Activated CD8-positive, alpha-beta memory T cell treated with anti-CD3 and anti-CD28 coated beads for 36 hours (primary cell): ENCODE measurements at regions not wholly inside any gene's neighbourhood (a gene's known extent, or its start where the extent isn't known, plus 50 kb on each side); places are given as distances from the start of the nearest gene placed in this dataset.

Experiments used
- CTCF ChIA-PET: fragments of 350-600 bp; sonication (Branson Sonifier 250); formaldehyde crosslinking; loops from one replicate; lab custom pipeline; 2021; ENCODE audit warnings: antibody characterized with exemption; lab: Charles Lee
- POLR2A ChIA-PET: fragments of 350-600 bp; sonication (Branson Sonifier 250); formaldehyde crosslinking; loops from one replicate; lab custom pipeline; 2021; ENCODE audit warnings: antibody characterized with exemption; lab: Charles Lee

DNA sequence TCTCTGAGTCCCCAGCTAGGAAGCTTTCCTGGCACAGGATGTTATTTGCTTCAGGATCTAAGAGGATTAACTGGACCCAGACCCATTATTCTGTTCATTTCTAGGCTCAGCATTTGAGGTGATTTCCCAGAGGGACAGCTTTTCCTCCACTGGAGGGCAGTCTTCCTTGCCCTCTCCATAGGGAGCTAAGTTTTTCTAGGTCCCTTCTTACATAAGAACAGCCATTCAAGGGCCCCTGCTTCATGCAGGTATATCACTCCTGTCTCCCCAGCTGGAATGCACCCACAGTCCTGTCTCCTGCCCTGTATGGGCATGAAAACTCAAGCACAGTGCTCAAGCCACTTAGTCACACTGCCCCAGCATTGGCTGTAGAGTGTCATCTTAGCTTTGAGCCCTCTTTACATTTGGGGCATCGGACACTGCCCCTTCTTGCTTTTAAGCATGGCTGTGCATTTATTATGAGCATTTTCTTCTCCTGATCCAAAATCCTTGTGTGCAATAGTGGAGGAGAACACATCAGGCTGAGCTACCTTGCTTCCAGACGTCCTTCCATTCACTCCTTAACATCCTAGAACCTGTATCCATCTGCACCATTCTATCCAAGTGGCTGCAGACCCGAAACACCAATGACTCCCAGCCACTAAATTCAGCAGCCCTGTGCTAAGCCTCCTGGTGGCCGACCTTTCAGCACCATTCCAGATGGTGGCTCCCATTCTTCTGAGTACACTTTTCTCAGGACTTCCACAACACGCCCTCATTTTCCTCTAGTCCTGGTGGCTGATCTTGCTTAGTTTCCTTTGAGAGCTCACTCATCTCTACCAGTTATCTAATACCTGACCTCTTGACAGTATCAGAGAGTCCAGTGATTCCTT is 80.0 kb downstream of the COPS8 start:
- ChIA-PET CTCF (interaction anchor here (0.6 to 2.3 kb wide), 4 partner anchors 246 to 406 kb away, joined by 3 to 6 read pairs (median 3); no protein-coding TSS in a partner anchor), POLR2A (no interaction called here)

DNA sequence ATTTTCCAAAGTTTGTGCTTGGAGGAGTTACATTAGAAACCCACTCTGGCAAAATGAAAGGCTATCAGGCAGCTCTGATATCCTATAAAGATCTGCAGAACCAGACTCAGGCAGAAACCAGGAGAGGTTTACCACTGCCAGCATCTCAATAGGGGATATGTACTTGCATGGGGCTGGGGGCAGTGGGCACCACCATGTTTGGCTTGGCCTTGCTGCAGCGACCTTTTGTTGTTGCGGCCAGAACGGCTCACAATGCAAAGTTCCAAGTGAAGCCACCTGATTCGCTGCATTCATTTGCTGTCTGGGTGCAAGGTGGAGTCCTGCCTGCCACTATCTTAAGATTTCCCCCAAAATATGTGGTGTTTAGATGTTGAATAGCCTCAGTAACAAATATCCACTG is 81.3 kb downstream of the COPS8 start:
- CTCF ChIA-PET, result interaction anchor here (2.3 kb wide), 1 partner anchor 405 kb away, joined by 6 read pairs; no protein-coding TSS in a partner anchor
- POLR2A ChIA-PET, result no interaction called here

DNA sequence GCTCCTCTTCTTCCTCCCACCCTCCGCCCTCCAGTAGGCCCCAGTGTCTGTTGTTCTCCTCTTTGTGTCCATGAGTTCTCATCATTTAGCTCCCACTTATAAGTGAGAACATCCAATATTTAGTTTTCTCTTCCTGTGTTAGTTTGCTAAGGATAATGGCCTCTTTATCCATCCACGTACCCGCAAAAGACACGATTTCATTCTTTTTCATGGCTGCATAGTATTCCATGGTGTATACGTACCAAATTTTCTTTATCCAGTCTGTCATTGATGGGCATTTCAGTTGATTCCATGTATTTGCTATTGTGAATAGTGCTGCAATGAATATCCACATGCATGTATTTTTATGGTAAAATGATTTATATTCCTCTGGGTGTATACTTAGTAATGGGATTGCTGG is 82.2 kb downstream of the COPS8 start:
- POLR2A ChIA-PET, result no interaction called here
- CTCF ChIA-PET, result no interaction called here

DNA sequence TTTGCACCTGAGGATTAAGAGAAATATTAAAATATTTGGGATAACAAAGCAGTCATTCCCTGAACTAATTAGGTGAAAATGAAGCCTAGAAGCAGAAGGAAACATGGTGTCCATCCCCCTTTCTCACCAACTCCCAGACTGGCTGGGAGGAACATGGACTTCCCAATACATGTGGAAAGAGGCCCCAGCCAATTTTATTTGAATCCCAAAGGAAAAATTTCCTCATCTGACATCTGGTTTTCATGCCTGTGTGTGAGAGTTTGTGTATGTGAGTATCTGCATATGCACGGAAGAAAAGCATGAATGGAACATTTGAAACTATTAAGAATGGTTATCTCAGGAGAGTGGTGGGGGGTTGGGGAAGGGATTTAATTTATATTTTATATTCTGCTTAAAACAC is 84.3 kb downstream of the COPS8 start:
- CTCF ChIA-PET, result no interaction called here
- POLR2A ChIA-PET, result no interaction called here

DNA sequence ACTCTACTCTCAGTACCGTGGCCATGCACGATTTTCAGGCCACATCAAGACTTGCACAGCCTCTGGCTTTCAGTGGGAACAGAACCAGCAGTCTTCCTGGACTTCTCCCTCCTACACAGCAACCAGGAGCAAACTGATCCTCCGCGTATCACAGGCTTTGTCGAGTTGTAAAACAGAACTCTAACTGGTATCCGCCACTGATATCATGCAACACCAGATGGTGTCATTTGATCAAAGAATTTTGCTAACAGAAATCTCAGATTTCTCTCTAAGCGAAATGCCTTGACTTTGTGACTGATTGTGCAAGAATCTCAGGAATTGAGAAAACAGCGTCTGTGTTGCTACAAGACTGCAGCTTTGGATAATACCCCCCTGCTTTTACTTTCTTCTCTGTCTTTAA is 85.7 kb downstream of the COPS8 start:
- CTCF ChIA-PET, result no interaction called here

DNA sequence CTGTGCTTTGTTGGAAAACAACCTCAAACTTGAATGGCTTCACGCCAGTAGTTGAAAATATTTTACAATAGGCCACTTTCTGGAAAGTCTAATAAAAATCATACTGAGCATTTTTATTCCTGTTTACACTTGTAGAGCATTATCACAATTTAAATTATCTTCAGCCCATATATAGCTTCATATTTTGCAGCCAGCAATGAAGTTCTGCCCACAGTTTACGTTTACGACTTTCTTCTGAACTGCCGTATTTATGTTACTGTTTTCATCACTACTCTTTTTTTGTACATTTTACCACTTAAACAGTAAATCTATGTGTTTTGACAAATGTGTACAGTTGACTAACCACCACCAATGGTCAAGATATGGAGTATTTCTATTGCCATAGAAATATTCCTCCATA is 86.2 kb downstream of the COPS8 start:
- ChIA-PET CTCF (no interaction called here), POLR2A (no interaction called here)

More for the DNA sequence above, 85.7 kb downstream of the COPS8 start:
- POLR2A ChIA-PET, result no interaction called here

DNA sequence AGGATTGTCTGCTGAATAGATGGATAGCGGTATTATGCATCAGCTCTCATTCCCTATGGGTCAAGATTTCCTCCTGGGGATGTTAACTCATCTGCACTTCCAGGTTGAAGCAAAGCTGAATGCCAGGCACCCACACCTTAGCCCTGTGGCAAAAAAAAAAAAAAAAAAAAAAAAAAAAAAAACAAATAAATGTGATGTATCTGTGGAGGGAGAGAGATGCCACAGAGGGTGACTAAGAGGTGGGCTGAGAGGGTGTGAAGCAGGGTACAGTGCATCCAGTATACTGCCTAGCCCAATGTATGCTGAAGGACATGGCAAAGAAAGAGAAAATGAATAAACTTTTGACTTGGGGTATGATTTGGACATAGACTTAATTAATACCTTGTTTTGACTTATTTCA is 91.4 kb downstream of the COPS8 start:
- POLR2A ChIA-PET, result no interaction called here
- CTCF ChIA-PET, result interaction anchor here (0.7 kb wide), 1 partner anchor 244 kb away, joined by 3 read pairs; no protein-coding TSS in a partner anchor

DNA sequence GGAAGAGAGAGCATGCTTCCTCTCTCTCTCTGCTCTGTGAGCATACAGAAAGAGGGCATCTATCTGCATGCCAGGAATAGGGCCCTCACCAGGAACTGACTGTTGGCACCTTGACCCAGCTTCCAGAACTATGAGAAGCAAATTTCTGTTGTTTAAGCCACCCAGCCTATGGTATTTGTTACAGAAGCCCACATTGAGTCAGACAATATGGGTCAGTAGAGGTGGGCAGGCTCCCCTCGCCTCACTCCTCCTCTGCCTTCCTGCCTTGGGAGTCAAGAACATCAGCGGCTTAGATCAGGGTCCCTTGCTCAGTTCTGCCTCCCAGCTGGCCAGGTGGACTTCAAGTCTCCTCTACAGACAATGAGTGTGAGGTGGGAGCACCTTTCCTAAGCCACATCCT is 92.3 kb downstream of the COPS8 start:
- CTCF ChIA-PET, result no interaction called here
- POLR2A ChIA-PET, result no interaction called here

DNA sequence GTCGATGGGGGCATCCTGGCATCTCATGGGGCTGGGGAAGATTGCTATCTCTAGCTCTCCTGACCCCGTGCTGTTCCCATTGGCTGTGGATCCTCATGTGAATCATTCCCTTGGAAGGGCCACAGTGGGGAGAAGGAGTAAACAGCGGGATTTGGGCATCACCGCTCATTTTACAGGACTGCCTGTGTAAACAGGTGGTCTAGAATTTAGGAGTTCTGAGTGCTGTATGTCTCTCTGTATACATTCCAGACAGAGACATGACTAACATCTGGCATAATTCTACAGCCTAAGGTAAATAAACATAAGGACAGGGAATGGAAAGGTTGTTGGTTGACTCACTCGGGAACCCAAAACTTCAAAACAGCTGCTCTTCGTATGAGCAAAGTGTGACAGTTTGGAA is 92.7 kb downstream of the COPS8 start:
- CTCF ChIA-PET, result no interaction called here
- POLR2A ChIA-PET, result no interaction called here

DNA sequence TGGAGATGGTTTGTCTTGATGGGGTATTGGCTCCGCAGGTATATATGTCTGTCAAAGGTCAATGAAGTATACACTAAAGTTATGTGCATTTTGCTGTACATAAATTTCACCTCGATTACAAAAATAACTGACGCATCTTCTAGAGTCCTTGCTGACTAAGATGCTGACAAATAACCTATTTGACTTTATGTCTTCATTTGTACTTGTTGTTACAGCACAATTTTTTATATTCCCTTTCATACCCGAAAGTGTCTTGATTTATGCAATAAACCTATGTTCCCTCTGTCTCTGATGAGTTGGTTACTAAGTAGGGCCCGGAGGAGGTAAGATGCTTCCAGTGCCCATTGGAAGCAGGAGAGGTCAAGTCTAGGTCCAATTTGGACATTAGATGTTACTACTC is 93.5 kb downstream of the COPS8 start:
- CTCF ChIA-PET, result no interaction called here

DNA sequence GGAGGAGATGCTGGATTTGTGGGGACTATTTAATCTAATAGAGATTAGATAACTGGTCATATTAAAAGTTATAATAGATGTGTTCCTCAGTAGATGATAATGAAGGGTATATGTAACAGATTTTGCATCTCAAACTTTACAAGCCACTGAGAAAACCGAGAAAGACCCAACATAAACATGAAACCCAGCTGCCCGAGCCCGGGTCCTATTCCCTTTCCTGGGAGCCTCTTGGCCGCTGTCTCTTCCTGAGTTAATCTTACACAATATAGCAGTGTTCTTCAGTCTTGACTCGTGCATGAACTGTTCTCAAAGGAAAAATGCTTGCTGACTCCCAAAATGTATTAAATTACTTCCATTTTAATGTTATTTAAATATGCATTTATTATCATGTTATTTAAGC is 94.5 kb downstream of the COPS8 start:
- ChIA-PET CTCF (no interaction called here), POLR2A (no interaction called here)

More for the DNA sequence above, 93.5 kb downstream of the COPS8 start:
- POLR2A ChIA-PET, result no interaction called here

DNA sequence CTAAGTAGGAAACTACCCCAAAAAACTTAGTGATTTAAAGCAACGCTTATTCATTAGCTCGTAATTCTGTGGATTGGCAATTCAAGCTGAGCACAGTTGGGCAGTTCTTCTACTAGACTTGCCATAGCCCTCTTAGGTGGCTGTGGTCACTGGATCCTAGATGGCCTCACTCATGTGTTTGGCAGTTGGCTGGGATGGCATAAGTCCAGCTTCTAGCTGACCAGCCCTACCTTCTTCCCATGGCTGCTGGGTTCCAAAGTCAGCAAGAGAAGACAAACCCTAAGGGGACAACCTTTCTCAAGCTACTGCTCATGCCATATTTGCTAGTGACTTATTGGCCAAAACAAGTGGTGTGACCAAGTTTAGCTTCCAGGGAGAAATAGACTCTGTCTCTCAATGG is 95.3 kb downstream of the COPS8 start:
- POLR2A ChIA-PET, result no interaction called here
- CTCF ChIA-PET, result no interaction called here

DNA sequence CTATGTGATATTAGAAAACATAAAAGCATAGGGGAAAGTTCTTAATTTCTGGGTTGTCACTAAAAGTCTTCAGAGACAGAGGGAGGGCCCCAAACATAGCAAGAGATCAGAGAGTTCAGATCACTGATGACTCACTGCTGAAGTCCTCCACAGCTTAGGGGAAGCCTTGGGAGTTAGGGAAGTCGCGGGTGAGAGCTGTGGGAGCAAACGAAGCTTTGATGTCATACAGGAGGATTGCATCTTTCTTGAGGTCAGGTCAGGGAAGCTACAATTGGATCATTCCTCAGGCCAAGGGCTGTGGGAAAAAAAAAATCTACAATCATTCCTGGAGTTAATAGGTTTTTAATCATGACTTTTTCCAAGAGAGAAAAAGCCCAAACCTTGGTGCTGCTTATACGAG is 96.2 kb downstream of the COPS8 start:
- CTCF ChIA-PET, result no interaction called here
- POLR2A ChIA-PET, result no interaction called here

DNA sequence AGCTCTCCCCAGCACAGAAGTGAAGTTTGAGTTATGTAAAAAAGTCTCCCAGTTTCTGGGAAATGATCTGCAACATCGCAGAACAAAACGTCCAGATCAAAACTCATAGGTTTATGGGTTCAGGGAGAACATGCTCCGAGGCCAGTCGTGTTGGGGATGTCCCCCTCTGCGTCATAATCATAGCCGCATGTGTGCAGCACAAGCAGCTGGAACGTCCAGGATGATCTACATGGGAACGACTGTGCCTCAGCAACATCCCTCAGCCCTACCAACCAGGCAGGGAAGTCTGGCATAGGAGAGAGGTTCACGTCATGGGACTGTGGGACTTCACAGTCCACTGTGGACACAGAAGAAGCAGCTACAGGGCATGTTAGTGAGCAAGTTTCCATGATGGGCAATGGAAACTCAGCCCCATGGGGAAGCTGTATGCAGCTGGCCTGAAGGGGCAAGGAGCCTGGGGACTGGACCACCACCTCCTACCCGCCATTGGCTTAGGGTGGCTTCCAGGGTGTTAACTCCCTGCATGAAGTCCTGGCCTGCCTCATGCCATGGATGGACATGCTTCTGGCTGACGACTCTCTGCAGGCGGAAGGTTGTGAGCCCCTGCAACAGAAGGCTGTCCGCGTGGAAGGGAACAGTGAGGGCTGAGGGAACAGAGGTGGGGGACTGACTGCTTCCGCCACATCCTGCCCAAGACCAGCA is 96.9 kb downstream of the COPS8 start:
- CTCF ChIA-PET, result no interaction called here
- POLR2A ChIA-PET, result no interaction called here

DNA sequence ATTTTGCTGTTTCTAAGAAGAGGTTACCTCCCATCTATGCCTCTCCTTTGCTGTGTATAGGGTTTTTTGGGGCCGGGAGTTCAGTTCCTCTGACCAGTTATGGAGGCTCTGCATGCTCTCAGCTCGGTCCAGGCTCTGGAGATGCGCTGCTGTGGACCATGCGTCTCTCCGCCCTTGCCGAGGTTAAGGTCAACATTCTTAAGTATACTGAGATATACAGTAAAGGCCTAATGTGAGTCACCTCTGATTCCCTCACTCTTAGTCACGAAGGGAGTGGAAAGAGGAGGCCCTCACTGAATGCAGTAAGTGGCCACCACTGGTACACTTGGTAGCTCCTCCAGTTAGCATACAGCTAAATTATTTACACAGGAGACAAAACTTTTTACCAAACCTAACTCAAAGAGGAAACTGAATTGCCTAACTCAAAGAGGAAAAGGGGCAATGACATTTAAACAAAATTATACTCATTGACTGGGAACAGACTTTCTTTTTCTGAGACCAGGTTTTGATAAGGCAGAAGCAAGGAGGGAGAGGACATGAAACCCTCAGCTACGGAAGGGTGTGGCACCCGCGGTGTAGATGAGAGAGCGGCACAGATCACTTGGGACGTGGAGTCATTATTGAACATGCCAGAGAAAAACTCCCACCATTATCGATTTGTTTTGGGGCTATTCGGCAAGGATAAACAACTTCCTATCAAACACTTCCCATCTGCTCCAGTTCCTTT is 98.7 kb downstream of the COPS8 start:
- POLR2A ChIA-PET, result no interaction called here
- CTCF ChIA-PET, result no interaction called here

DNA sequence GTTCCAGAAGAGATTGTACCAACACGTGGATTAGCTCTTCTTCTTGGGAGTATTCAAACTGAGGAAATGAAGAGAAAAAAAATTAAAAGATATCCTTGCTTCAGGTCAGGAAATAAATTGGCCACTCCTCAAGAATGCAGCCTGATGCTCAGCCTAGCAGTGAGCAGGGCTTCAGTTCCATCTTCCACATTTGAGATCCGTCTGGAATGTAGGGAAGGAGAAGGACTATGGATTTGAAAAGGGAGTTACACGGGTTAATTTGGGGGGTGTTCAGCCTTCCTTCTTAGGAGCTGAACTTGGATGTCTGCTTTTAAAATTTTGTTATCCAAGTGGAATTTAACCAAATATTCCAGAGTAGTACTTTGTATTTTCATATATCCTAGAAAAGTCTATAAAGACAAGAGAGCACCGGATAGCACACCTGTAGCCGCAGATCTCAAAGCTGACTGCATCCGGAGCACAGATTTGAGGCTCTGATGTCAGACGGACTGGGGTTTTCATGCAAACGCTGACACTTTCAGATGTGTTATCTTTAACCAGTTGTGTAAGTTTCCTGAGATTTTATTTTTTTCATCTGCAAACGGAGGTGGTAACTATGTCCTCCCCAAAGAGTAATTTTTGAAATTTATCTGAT is 99.3 kb downstream of the COPS8 start:
- POLR2A ChIA-PET, result no interaction called here
- CTCF ChIA-PET, result no interaction called here

DNA sequence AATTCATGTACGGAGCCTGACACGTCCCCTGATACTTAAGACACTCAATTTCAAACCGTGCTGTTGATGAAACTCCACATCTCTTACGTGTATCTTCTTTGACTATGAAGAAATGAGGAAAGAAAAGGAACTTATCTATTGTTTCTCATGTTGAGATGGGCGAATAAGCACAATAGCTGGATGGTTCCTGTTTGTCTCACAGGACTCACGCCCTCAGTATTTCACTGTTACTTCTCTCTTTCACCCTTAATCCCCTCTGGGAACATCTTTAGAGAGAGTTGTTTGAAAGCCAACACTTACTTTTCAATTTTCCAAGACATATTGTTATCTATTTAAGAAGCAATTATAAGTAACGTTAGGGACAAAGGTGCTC is 99.8 kb downstream of the COPS8 start:
- ChIA-PET CTCF (no interaction called here), POLR2A (no interaction called here)

DNA sequence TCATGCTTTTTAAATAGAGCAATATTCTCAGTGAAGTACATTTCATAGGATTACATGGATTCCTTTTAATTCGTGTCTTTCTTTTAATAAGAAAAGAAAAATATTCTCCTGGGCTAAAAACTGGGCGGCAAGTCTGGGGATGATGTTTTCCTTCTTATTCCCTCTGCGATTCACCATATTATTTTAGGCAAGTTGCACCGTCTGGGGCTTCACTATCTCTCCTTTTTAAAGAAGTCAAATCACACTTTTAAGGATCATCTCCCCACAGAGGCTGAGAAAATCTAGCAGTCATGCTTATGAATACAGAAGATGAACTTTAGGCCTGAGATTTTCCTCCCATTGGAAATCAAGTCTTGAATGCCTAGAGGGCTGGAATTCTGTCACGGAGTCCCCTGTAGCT is 104.1 kb downstream of the COPS8 start:
- CTCF ChIA-PET, result no interaction called here
- POLR2A ChIA-PET, result no interaction called here

DNA sequence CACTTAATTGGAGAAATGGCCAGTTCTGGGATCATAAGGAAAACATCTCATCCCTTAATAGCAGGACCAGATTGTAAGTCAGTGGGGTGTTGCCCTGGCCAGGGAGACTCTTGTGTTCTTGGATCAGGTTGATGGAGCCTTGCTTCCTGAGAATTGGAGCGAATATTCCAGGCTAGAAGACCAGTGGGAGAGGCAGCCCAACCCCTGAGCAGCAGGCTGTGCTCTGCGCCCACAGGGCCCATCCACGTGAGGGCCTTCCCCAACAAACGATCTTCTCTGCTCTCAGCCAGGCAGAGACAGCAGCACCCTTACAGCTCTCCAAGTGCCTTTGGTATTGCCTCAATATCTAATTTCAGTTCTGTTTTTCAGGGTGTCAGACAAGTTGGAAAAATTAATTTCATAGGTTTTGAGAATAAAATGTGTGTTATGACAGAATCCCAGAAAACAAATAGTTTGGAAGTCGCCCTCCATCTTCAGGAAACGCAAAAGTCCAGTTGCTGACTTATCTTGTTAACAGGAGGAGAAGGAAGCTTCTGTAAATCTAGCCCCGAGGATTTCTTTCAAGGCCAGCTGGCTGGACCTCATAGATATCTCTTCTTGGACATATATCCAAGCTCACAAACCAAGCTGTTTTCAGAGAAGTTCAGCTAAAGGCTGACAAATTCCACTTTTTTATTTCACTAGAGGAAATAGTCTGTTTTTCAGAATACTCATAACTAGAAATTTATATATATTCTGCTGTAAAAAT is 105.5 kb downstream of the COPS8 start:
- ChIA-PET CTCF (interaction anchor here (0.9 kb wide), 1 partner anchor 284 kb away, joined by 4 read pairs; no protein-coding TSS in a partner anchor), POLR2A (no interaction called here)
